HL-60/S4 (cell line): ENCODE measurements at regions not wholly inside any gene's neighbourhood (a gene's known extent, or its start where the extent isn't known, plus 50 kb on each side); places are given as distances from the start of the nearest gene placed in this dataset.
"Not testable (repeated sequence)": the region's sequence is repeated elsewhere in the genome, so short reads cannot be mapped to it uniquely, and the experiment has no call there.

Source experiments
- in situ Hi-C: fragments of 300-500 bp; cut with MboI; formaldehyde crosslinking; loops from 2 replicates; pipeline ENCODE4 v1.14.3; 2022; ENCODE audit warnings: low sequenced_read_pairs

- in situ Hi-C loops = no loop called here
These were observed 1298.7 kb upstream of the CNTN5 start for GRCh38 chr11:97722065-97722464.

DNA sequence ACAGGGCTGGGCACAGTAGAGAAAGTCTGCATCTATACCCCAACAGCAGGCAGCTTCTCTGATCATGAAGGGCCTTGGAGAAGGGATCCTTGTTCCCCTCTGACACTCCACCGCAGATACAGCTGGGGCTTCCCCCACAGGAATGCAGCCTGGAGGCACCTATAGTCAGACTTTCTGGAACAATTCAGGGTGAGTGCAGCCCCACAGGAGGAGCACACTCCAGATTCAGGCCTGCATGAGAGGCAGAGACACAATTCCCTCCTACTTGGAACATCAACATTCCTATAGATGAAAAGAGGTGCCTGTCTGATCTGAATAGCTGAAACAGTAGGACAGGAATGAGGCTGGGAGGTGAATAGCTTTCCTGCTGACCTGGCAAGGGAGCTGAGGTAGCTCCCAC is 1298.0 kb upstream of the CNTN5 start:
- in situ Hi-C loops = no loop called here

GRCh38 chr11:97729546-97730272 is 1291.0 kb upstream of the CNTN5 start:
- in situ Hi-C loops = no loop called here

- in situ Hi-C loops = no loop called here
These were observed 1288.6 kb upstream of the CNTN5 start for GRCh38 chr11:97732011-97732632.

DNA sequence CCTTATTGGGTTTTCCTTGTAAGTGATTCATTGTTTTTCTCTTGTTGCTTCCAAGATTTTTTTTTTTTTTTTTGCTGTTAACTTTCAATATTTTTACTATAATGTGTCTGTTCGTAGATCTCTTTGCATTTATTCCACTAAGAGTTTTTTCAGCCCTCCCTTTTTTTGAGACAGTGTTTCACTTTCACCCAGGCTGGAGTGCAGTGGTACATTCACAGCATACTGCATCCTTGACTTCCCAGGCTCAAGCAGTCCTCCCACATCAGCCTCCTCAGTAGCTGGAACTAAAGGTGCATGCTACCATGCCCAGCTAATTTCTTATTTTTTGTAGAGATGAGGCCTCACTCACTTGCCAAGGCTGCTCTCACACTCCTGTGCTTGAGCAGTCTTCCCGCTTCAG is 1282.0 kb upstream of the CNTN5 start:
- in situ Hi-C loops = no loop called here

- in situ Hi-C loops = no loop called here
These were observed 1280.6 kb upstream of the CNTN5 start for GRCh38 chr11:97739932-97740800.

- in situ Hi-C loops = no loop called here
These were observed 1280.0 kb upstream of the CNTN5 start for GRCh38 chr11:97740801-97741151.

- in situ Hi-C loops = no loop called here
These were observed 1278.0 kb upstream of the CNTN5 start for GRCh38 chr11:97742717-97743116.

DNA sequence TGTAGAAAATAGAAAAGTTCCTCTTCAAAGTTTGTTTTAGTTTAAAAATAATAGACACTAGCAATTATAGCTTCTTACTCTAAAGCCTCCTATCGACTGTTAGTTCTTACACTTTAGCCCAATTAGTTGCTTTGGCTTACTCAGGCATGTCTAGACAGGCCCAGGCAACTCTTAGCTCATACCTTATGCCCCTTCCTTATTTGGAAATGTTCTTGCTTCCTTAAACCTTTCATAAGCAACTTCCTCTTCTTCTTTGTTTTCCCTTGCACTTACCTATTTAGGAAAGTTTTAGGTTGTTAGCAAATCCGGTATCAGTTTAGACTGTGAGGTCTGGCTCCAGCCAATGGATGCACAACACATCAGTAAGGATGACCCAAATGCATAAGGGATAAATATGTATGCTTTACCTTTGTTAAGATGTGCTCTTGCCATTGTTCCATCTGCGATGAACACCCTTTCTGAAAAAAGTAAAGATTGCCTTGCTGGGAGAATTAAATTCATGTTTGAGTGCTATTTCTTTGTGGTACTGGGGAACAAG is 1277.5 kb upstream of the CNTN5 start:
- in situ Hi-C loops = no loop called here

- in situ Hi-C loops = no loop called here
These were observed 1275.2 kb upstream of the CNTN5 start for GRCh38 chr11:97745515-97746050.

- in situ Hi-C loops = no loop called here
These were observed 1273.9 kb upstream of the CNTN5 start for GRCh38 chr11:97746818-97747217.

- in situ Hi-C loops = no loop called here
These were observed 1269.3 kb upstream of the CNTN5 start for GRCh38 chr11:97751405-97751804.

- in situ Hi-C loops = no loop called here
These were observed 1268.8 kb upstream of the CNTN5 start for GRCh38 chr11:97751952-97752351.

DNA sequence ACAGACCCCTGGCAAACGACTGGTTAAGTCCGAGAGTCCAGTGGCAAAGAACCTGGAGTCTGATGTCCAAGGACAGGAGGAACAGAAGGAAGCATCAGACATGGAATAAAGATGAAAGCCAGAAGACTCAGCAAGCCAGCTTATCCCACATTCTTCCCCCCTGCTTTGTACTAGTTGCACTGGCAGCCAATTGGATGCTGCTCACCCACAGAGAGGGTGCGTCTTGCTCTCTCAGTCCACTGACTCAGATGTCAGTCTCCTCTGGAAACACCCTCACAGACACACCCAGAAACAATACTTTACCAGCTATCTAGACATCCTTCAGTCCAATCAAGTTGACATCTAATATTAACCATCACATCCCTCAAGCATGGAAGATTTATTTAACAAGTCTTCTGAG is 1265.8 kb upstream of the CNTN5 start:
- in situ Hi-C loops = no loop called here

DNA sequence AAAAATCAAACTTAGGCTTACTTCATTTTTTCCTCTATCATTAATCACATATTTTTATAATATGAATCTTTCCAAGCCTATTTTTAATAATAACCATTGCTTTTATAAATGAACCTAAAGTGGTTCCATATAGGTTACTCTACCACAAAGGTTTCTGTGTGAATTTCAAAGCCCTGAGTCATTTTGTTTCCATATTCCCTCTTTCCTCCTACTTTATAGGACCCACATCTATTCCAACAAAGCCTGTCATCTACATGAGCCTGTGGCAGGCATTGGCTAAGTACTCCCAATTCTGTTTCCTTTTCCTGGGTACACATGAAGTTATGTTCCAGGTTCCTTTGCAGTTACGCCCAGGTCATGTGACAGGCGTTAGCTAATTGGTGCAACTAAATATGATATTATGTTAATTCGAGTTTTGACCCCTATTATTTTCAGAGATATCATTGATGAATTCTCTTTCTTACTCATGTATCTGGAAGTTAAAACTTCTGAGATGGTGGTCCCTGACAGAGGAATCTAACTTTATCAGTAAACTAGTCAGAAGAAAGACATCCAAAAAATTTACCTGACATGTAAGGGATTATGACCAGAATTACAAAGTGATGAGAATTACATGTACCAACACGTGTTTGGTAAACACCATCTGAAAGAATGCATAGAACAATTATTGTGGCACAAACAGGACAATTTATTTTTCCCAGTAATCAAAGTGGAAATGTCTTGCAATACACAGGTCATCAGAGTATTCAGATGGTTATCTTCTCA is 1264.0 kb upstream of the CNTN5 start:
- in situ Hi-C loops = no loop called here

GRCh38 chr11:97761175-97761574 is 1259.6 kb upstream of the CNTN5 start:
- in situ Hi-C loops = no loop called here

- in situ Hi-C loops = no loop called here
These were observed 1256.6 kb upstream of the CNTN5 start for GRCh38 chr11:97764193-97764592.

- in situ Hi-C loops = no loop called here
These were observed 1256.1 kb upstream of the CNTN5 start for GRCh38 chr11:97764605-97765004.

GRCh38 chr11:97770570-97770969 is 1250.2 kb upstream of the CNTN5 start:
- in situ Hi-C loops = no loop called here

- in situ Hi-C loops = no loop called here
These were observed 1248.0 kb upstream of the CNTN5 start for GRCh38 chr11:97772705-97773104.

DNA sequence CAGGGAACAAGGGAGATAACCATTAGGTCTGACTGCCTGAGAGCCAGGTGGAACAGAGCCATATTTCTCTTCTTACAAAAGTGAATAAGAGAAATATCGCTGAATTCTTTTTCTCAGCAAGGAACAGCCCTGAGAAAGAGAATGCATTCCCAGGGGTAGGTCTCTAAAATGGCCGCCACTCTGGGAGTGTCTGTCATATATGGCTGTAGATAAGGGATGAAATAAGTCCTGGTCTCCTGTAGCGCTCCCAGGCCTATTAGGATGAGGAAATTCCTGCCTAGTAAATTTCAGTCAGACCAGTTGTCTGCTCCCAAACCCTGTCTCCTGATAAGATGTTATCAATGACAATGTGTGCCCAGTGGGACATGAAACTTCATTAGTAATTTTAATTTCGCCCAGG is 1236.4 kb upstream of the CNTN5 start:
- in situ Hi-C loops = not testable (repeated sequence)
